SH-SY5Y (cell line): ENCODE measurements at regions not wholly inside any gene's neighbourhood (a gene's known extent, or its start where the extent isn't known, plus 50 kb on each side); places are given as distances from the start of the nearest gene placed in this dataset.

Source experiments
- GATA2 ChIP-seq: IDR thresholded peaks from 2 replicates; pipeline ENCODE4 v1.6.1; 2011; ENCODE audit warnings: mild to moderate bottlenecking, low read depth, low read length
- GATA3 ChIP-seq: IDR thresholded peaks from 2 replicates; pipeline ENCODE4 v1.6.1; 2011; ENCODE audit warnings: low read depth, mild to moderate bottlenecking, low read length, moderate library complexity

DNA sequence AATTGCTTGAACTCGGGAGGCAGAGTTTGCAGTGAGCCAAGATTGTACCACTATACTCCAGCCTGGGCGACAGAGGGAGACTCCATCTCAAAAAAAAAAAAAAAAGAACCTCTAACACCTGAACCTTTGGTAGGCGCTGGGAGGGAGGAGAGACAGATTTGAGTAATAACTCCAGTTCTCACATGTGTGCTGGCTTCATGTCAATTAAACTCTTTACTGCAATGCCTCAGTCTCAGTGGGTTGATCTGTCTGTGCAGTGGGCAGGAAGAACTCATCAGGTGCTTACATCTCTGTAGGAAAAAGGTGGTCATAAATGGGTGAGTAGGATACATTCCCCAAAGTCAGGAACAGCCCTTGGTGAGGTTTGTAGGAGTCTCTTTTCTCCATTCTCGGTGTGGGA is 85.1 kb upstream of the ABCC4 start:
- TF ChIP-seq GATA3, result no peak
- TF ChIP-seq GATA2, result no peak
